ENCODE measurements at regions not wholly inside any gene's neighbourhood (a gene's known extent, or its start where the extent isn't known, plus 50 kb on each side); places are given as distances from the start of the nearest gene placed in this dataset.

- no peak for TF ChIP-seq ZNF610 (tag by site-specific recombination; IDR thresholded peaks at IDR 0.05; ENCODE audit: borderline replicate concordance)
- TF ChIP-seq, protein P1, sequence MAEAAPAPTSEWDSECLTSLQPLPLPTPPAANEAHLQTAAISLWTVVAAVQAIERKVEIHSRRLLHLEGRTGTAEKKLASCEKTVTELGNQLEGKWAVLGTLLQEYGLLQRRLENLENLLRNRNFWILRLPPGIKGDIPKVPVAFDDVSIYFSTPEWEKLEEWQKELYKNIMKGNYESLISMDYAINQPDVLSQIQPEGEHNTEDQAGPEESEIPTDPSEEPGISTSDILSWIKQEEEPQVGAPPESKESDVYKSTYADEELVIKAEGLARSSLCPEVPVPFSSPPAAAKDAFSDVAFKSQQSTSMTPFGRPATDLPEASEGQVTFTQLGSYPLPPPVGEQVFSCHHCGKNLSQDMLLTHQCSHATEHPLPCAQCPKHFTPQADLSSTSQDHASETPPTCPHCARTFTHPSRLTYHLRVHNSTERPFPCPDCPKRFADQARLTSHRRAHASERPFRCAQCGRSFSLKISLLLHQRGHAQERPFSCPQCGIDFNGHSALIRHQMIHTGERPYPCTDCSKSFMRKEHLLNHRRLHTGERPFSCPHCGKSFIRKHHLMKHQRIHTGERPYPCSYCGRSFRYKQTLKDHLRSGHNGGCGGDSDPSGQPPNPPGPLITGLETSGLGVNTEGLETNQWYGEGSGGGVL (tag by site-specific recombination; IDR thresholded peaks at IDR 0.05), result no peak
- TF ChIP-seq, protein P2, sequence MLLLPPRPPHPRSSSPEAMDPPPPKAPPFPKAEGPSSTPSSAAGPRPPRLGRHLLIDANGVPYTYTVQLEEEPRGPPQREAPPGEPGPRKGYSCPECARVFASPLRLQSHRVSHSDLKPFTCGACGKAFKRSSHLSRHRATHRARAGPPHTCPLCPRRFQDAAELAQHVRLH (tag by site-specific recombination; IDR thresholded peaks at IDR 0.05), result no peak
- TF ChIP-seq PRDM1 (tag by site-specific recombination; IDR thresholded peaks at IDR 0.05), result no peak
- no peak for TF ChIP-seq ZSCAN30 (tag by site-specific recombination; IDR thresholded peaks at IDR 0.05)
- no peak for TF ChIP-seq ZNF24 (tag by site-specific recombination; IDR thresholded peaks at IDR 0.05)
- TF ChIP-seq YY1 (tag by site-specific recombination; IDR thresholded peaks at IDR 0.05), result no peak
- no peak for TF ChIP-seq ZFP37 (tag by site-specific recombination; IDR thresholded peaks at IDR 0.05)
Measured at GRCh38 chr16:6483469-6484033, 849.1 kb upstream of the RBFOX1 start (continued).

GRCh38 chr16:6482696-6483468 lies 849.8 kb upstream of the RBFOX1 start:
- POLR2A ChIA-PET, result no interaction called here
- H3K4me3 ChIP-seq (ENCODE audit: low read depth, low read length), result no peak overlapping the region
- no peak overlapping the region for H3K27ac ChIP-seq (ENCODE audit: extremely low read depth, low read depth, low read length)
- H3K4me1 ChIP-seq (ENCODE audit: control insufficient read depth, insufficient read depth, low read length), result no peaks in the 10 kb centered on the region
- CTCF ChIA-PET, result no interaction called here
- TF ChIP-seq ZNF10 (tag by site-specific recombination; IDR thresholded peaks at IDR 0.05), result no peak
- TF ChIP-seq, protein P3, sequence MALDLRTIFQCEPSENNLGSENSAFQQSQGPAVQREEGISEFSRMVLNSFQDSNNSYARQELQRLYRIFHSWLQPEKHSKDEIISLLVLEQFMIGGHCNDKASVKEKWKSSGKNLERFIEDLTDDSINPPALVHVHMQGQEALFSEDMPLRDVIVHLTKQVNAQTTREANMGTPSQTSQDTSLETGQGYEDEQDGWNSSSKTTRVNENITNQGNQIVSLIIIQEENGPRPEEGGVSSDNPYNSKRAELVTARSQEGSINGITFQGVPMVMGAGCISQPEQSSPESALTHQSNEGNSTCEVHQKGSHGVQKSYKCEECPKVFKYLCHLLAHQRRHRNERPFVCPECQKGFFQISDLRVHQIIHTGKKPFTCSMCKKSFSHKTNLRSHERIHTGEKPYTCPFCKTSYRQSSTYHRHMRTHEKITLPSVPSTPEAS (tag by site-specific recombination; IDR thresholded peaks at IDR 0.05), result no peak
- TF ChIP-seq ZNF600 (tag by site-specific recombination; IDR thresholded peaks at IDR 0.05), result no peak
- TF ChIP-seq ZNF223 (tag by site-specific recombination; IDR thresholded peaks at IDR 0.05), result no peak
- TF ChIP-seq, protein P4, sequence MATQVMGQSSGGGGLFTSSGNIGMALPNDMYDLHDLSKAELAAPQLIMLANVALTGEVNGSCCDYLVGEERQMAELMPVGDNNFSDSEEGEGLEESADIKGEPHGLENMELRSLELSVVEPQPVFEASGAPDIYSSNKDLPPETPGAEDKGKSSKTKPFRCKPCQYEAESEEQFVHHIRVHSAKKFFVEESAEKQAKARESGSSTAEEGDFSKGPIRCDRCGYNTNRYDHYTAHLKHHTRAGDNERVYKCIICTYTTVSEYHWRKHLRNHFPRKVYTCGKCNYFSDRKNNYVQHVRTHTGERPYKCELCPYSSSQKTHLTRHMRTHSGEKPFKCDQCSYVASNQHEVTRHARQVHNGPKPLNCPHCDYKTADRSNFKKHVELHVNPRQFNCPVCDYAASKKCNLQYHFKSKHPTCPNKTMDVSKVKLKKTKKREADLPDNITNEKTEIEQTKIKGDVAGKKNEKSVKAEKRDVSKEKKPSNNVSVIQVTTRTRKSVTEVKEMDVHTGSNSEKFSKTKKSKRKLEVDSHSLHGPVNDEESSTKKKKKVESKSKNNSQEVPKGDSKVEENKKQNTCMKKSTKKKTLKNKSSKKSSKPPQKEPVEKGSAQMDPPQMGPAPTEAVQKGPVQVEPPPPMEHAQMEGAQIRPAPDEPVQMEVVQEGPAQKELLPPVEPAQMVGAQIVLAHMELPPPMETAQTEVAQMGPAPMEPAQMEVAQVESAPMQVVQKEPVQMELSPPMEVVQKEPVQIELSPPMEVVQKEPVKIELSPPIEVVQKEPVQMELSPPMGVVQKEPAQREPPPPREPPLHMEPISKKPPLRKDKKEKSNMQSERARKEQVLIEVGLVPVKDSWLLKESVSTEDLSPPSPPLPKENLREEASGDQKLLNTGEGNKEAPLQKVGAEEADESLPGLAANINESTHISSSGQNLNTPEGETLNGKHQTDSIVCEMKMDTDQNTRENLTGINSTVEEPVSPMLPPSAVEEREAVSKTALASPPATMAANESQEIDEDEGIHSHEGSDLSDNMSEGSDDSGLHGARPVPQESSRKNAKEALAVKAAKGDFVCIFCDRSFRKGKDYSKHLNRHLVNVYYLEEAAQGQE (tag by site-specific recombination; IDR thresholded peaks at IDR 0.05), result no peak
- TF ChIP-seq ZNF692 (tag by site-specific recombination; IDR thresholded peaks at IDR 0.05), result no peak
- no peak for TF ChIP-seq ZNF701 (tag by site-specific recombination; IDR thresholded peaks at IDR 0.05)
- no peak for TF ChIP-seq ZNF548 (tag by site-specific recombination; IDR thresholded peaks at IDR 0.05)
- no peak for TF ChIP-seq ZNF132 (tag by site-specific recombination; IDR thresholded peaks at IDR 0.05; ENCODE audit: borderline replicate concordance)
- no peaks in the 10 kb centered on the region for H3K36me3 ChIP-seq (ENCODE audit: control insufficient read depth in 2 of 2, insufficient read depth in 1 of 2, low read length in 2 of 2)
- no peaks in the 10 kb centered on the region for H3K9me3 ChIP-seq (ENCODE audit: control insufficient read depth, insufficient read depth, low read depth, low read length)

Data from HEK293 (cell line).